ENCODE measurements at regions not wholly inside any gene's neighbourhood (a gene's known extent, or its start where the extent isn't known, plus 50 kb on each side); places are given as distances from the start of the nearest gene placed in this dataset.

DNA sequence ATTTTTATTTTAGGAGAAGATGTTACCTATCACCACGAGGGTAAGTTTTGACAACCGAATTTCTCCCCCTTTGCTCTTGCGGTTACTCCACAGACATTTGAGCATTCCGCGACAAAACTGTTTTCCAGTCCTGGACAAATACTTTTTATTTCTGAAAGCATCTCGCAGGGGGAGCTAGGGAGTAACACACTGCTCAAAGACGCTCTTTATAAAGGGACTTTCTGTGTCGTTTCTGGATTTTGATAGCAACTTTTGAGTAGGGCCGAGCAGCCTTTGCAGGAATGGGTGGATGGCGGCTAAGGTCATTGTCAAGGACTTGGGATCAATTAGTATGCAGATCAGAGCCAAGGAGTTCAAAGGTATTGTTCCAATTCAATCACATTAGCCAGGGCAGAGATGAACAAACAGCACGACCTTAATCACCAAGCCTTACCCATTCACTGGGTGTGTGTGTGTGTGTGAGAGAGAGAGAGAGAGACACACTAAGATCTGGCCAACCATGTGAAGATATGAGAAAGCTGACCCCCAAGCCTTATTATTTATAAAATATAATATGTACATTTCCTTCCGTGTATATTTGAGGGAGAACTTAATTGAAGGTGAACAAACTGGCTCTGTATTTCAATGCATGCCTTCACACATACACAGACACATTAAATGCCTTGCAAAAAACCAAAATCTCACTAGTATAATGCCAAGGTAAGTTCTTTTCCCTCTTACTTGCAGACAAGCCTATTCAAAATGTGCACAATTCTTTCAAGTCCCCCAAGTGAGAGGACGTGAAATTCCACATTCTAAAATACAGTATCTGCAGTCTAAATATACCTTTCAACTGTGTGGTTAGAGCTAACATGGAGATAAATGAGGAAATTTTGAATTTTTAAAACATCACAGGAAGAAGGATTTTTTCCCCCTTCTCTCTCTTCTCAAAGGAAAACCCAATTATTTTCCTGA, 613.8 kb downstream of the VRK1 start:
- TF ChIP-seq POLR2A (IDR thresholded peaks at IDR 0.05) (no peak), EP300 (IDR thresholded peaks at IDR 0.05) (no peak)
- TF ChIP-seq, protein P1, sequence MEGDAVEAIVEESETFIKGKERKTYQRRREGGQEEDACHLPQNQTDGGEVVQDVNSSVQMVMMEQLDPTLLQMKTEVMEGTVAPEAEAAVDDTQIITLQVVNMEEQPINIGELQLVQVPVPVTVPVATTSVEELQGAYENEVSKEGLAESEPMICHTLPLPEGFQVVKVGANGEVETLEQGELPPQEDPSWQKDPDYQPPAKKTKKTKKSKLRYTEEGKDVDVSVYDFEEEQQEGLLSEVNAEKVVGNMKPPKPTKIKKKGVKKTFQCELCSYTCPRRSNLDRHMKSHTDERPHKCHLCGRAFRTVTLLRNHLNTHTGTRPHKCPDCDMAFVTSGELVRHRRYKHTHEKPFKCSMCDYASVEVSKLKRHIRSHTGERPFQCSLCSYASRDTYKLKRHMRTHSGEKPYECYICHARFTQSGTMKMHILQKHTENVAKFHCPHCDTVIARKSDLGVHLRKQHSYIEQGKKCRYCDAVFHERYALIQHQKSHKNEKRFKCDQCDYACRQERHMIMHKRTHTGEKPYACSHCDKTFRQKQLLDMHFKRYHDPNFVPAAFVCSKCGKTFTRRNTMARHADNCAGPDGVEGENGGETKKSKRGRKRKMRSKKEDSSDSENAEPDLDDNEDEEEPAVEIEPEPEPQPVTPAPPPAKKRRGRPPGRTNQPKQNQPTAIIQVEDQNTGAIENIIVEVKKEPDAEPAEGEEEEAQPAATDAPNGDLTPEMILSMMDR (IDR thresholded peaks at IDR 0.05): no peak
